ENCODE measurements at regions not wholly inside any gene's neighbourhood (a gene's known extent, or its start where the extent isn't known, plus 50 kb on each side); places are given as distances from the start of the nearest gene placed in this dataset.

DNA sequence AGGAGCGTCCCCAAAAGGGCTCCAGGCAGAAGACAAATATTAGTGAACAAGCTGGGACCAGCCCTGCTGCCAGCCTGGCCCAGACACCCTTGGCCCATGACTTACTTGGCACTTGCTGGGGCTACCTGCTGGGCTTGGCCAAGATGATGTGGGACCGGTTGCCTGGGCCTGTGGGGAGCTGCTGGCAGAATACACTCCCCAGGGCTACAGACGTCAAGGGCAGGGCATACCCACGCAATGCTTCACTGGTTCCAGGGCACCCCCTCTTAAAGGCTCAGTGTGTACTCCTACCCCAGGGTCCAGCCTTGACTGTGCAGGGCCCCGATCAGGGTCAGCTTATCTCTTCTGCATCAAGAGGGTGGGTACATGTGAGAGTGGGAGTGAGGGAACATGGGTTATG lies 106.5 kb upstream of the SLC2A1 start:
- Histone ChIP-seq H3K4me3 (no peak overlapping the region), H3K4me1 (peaks cover 0 to 11% (median 4%) of the 10 kb centered on the region in 12 donors), H3K9me3 (no peaks in the 10 kb centered on the region), H3K36me3 (no peaks in the 10 kb centered on the region), H3K27ac (no peak overlapping the region), H3K27me3 (peaks cover 0 to 9% (median 0%) of the 10 kb centered on the region in 9 donors)
- intact Hi-C loops (cut with DNase I): no loop called here
- no peak for DNase-seq
- WGBS, 4 donors: 70 to 76% (median 73%) methylated on average over 5 of the region's 5 CpGs
- no peak for ATAC-seq
- TF ChIP-seq POLR2A (IDR thresholded peaks at IDR 0.05): no peak

DNA sequence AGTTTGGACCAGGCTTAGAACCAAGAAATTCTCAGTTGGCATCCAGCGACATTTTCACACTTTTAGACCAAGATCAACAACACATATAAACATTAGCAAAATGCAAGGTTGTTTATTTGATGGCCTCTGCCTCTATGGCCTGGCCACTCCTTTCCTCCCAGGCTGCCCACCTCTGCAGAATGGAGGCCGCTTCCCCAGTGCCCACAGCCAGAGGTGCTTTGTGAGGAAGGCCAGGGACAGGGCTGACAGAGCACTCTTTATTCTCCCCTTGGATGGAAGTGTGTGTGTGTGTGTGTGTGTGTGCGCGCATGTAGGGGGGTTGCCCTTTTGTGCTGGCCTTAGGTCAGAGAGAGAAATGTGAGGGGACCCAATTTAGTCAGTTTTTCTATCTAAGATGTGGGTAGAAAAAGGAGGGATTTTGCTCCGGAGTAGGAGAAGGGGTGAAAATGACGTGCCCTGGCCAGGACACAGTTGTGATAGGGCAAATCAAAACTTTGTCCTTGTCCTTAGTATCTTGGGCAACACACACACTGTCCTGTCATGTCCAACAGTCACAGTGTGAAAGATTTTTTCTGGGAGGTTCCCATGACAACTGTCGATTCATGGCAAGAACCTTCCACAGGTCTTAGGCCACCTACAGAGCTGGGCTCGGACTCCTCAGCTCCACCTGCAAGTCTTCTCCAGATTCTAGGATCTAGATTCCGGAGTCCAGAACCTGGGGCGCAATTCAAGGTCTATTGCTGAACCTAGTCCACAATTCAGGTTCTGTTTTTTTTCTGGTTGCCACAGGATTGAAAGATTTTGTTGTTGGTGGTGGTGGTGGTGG lies 104.9 kb upstream of the SLC2A1 start:
- 72 to 78% (median 76%) methylated on average over 10 of the region's 10 CpGs for WGBS, 4 donors
- ATAC-seq: peak; percentile 55 to 72 (median 64)

DNA sequence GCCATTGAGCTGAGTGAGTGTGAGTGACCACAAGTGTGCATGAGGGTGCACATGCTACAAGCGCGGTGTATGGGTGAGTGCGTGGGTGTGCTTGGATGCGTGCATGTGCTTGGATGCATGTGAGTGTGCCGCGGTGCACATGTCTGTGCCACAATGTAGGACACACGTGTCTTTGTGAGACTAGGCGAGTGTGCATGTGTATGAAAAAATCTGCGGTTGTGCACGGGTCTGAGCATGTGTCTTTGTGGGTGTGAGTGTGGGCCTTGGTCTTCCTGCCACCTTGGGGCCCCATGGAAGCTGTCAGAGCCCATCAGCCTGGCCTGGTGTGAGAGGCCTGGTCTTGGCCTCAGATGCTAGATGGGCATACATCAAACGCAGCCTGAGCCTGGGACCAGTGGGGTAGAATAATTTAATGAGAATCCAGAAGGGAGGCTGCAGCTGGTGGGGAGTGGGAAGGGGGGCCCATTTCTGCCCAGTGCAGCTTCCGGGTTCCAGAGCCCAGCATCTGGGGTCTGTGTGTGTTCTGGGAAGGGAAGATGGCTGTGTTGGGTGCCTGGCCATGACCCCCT lies 103.9 kb upstream of the SLC2A1 start:
- WGBS, 4 donors: 92 to 96% (median 94%) methylated on average over 11 to 12 of the region's 12 CpGs
- ATAC-seq: no peak
- TF ChIP-seq, protein P1, sequence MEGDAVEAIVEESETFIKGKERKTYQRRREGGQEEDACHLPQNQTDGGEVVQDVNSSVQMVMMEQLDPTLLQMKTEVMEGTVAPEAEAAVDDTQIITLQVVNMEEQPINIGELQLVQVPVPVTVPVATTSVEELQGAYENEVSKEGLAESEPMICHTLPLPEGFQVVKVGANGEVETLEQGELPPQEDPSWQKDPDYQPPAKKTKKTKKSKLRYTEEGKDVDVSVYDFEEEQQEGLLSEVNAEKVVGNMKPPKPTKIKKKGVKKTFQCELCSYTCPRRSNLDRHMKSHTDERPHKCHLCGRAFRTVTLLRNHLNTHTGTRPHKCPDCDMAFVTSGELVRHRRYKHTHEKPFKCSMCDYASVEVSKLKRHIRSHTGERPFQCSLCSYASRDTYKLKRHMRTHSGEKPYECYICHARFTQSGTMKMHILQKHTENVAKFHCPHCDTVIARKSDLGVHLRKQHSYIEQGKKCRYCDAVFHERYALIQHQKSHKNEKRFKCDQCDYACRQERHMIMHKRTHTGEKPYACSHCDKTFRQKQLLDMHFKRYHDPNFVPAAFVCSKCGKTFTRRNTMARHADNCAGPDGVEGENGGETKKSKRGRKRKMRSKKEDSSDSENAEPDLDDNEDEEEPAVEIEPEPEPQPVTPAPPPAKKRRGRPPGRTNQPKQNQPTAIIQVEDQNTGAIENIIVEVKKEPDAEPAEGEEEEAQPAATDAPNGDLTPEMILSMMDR (IDR thresholded peaks at IDR 0.05): no peak
- no peak for TF ChIP-seq POLR2A (IDR thresholded peaks at IDR 0.05)

More for the DNA sequence above, 104.9 kb upstream of the SLC2A1 start:
- DNase-seq: peak in 2 of 5 donors; percentile 27 to 55
- Histone ChIP-seq H3K9me3 (no peaks in the 10 kb centered on the region), H3K36me3 (no peaks in the 10 kb centered on the region), H3K4me3 (no peak overlapping the region), H3K4me1 (peaks cover 0 to 13% (median 3%) of the 10 kb centered on the region in 12 donors), H3K27me3 (peaks cover 0 to 7% (median 0%) of the 10 kb centered on the region in 9 donors), H3K27ac (no peak overlapping the region)
- intact Hi-C loops (cut with DNase I): no loop called here
- TF ChIP-seq, protein P1 (IDR thresholded peaks at IDR 0.05): no peak
- TF ChIP-seq POLR2A (IDR thresholded peaks at IDR 0.05): no peak

DNA sequence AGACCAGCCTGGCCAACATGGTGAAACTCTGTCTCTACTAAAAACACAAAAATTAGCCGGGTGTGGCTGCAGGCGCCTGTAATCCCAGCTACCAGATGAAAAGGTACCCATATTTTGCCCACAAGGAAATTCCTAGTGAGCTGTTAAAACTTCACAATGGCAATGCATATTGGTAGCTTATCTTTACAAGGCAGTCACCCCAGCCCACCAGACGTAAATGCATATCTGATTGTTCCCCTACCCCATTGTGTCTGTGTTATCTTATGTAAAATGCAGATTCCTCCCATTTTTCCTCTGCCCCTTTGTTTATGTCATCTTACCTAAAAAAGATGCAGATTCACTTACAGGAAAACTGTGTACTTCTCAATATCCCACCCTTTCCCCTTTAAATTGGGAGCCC lies 103.1 kb upstream of the SLC2A1 start:
- Histone ChIP-seq H3K27me3 (peaks cover 0 to 7% (median 0%) of the 10 kb centered on the region in 9 donors), H3K4me1 (peaks cover 0 to 8% (median 1%) of the 10 kb centered on the region in 12 donors), H3K9me3 (no peaks in the 10 kb centered on the region), H3K27ac (no peak overlapping the region), H3K4me3 (no peak overlapping the region), H3K36me3 (no peaks in the 10 kb centered on the region)
- intact Hi-C loops (cut with DNase I): no loop called here
- TF ChIP-seq POLR2A (IDR thresholded peaks at IDR 0.05): no peak
- TF ChIP-seq, protein P1 (IDR thresholded peaks at IDR 0.05): no peak
- no peak for ATAC-seq
- no peak for DNase-seq
- 83 to 91% (median 86%) methylated on average over 3 of the region's 3 CpGs for WGBS, 4 donors

More for the DNA sequence above, 103.9 kb upstream of the SLC2A1 start:
- no peak for DNase-seq
- intact Hi-C loops (cut with DNase I): no loop called here
- no peak overlapping the region for H3K27ac ChIP-seq
- no peaks in the 10 kb centered on the region for H3K36me3 ChIP-seq
- peaks cover 0 to 8% (median 0%) of the 10 kb centered on the region in 12 donors for H3K4me1 ChIP-seq
- H3K4me3 ChIP-seq: no peak overlapping the region
- H3K27me3 ChIP-seq: peaks cover 0 to 7% (median 0%) of the 10 kb centered on the region in 9 donors
- H3K9me3 ChIP-seq: no peaks in the 10 kb centered on the region

Data from heart left ventricle (tissue), 16 donors.